GM12872 (cell line): ENCODE measurements at regions not wholly inside any gene's neighbourhood (a gene's known extent, or its start where the extent isn't known, plus 50 kb on each side); places are given as distances from the start of the nearest gene placed in this dataset.

Experiments
- TF ChIP-seq, protein P1 (sequence below): IDR thresholded peaks from 3 replicates; pipeline ENCODE4 v1.5.1; 2011; ENCODE audit warnings: low read depth, mild to moderate bottlenecking, low read length, moderate library complexity; ENCODE audit not compliant: insufficient read depth

- TF ChIP-seq, protein P1, sequence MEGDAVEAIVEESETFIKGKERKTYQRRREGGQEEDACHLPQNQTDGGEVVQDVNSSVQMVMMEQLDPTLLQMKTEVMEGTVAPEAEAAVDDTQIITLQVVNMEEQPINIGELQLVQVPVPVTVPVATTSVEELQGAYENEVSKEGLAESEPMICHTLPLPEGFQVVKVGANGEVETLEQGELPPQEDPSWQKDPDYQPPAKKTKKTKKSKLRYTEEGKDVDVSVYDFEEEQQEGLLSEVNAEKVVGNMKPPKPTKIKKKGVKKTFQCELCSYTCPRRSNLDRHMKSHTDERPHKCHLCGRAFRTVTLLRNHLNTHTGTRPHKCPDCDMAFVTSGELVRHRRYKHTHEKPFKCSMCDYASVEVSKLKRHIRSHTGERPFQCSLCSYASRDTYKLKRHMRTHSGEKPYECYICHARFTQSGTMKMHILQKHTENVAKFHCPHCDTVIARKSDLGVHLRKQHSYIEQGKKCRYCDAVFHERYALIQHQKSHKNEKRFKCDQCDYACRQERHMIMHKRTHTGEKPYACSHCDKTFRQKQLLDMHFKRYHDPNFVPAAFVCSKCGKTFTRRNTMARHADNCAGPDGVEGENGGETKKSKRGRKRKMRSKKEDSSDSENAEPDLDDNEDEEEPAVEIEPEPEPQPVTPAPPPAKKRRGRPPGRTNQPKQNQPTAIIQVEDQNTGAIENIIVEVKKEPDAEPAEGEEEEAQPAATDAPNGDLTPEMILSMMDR = no peak
Observed at GRCh38 chr4:13963601-13964000, 336.1 kb upstream of the BOD1L1 start.

DNA sequence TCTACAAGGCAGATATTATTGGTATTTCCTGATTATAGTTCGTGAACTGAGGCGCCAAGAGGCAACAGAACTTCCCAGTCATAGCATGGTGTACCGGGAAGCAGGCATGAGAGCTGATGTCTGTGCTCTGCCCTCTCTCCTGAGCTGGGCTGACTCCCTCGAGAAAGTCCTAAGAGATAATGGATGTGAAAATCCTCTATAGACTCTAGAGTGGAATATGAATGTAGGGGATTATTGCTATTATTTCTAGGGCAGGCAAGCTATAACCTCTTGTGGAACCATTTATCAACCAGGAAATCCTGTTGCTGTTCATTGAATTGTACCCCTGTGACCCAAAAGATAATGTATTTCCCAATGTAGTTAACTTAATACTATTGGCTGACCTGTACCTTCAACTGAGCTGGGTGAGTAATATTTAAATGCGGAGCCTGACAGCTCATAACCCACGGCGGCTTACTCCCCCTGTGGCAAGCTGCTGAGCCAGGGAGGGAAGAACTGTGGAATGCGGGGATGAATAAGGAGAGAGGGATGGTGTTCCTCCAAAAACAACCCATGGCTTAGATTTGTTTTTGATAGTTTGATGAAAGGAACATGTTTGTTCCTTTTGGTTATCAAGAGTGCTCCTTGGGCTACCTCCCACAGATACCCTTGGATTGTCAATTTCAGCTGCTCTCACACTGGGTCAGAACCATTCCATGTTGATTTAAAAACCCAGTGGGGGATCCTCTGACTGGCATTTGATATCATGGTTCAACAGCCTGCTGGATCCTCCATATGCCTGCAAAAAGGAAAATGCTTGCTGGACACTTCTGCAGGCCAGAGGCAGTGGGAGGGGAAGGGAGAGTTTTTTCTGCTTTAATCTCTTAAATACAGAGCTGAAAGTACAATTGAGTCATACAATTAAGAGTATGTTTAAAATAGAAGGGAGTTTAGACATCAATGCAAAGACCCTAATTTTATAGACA is 339.0 kb upstream of the BOD1L1 start:
- TF ChIP-seq, protein P1 = no peak

DNA sequence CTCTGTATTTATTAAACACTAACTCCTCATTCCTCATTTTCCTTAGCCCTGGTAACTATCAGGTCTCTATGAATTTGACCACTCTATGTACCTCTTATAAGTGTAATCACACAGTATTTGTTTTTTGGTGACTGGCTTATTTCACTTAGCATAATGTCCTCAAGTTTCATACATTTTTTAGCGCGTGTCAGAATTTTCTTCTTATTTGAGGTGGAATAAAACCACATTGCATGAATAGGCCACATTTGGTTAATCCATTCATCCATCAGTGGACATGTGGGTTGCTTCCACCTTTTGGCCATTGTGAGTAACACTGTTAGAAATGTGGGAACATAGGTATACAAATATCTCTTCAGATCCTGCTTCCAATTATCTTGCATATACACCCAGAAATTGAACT is 341.2 kb upstream of the BOD1L1 start:
- TF ChIP-seq, protein P1 = no peak

- TF ChIP-seq, protein P1 = no peak
Observed at GRCh38 chr4:13970349-13970748, 342.8 kb upstream of the BOD1L1 start.

DNA sequence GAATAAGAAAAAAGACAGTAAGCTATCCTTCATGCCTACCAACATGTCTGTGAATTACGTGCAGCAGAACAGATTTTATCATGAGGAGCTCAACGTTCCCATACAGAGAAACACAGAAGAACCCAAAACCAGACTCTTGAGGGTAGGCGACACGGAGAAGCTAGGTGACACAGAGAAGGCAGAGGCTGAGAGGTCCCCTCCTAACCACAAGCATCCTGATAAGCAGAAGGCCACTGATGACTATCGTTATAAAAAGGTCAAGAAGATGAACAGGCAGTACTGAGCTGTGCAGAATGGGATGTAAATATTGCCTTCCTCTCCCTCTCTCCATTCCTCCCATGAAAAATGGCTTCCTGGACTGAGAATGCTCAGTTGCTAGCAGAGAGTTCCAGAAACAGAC is 350.2 kb upstream of the BOD1L1 start:
- TF ChIP-seq, protein P1 = no peak

DNA sequence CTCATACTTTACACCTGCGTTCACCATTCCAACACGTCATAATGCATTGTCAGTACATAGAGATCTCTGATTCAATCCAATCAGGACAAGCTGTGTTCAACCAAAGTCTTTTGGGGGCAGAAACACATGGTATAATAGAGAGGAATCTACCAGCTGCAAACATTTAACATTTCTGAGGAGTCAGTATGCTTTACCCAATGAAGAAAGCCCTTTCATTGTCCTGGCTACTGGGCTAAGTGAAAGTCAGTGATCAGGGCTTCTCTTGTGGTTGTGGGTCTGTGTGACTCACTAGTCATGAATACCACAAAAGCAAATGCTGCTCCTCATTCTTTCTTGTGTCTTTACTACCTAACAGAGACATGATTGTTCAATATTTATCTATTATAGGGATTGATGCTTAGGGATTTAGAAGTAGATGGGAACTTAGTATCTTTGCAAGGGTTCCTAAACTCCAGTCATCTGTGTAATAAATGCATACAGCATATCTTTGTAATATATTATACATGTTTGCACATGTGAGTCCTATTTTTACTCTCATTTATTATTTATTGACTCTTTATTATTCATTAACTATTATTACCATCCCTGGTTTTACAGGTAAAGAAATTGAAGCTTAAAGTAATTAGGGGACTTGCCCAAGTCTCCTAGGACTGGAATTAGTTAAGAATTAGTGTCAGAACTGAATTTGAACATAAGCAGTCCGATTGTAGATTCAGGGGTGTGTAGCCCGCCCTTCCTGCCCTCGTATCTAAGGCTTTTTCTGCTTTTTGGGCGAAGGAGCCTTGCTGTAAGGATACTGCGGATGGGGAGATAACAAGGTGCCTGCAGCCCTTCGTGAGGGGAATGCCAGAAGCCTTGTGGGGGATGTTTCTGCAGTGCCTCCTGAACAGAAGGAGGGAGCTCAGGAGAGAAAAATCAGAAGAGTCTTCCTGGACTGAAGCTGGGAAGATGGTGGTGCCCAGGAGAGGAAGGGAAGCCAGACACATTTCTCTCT is 353.1 kb upstream of the BOD1L1 start:
- TF ChIP-seq, protein P1 = no peak

DNA sequence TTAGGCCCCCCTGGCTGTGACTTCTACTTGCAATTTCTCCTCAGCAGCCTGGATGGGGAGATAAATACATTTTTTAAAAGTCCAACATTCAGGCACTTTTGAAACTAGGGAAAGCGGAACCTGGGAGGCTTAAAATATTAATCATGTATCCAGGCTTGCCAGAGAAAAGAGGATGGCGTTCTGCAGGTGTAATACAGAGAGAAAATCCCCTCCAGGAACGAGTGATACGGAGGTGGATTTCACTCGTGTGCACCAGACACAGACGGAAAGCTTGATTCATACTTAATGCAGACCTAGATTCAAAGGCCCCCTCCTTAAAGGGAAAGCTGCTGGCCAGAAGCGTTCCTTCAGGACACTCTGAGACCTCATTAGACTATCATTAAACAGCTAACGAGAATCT is 354.0 kb upstream of the BOD1L1 start:
- TF ChIP-seq, protein P1 = no peak
